Sigmoid colon (tissue), 3 donors: ENCODE measurements at regions not wholly inside any gene's neighbourhood (a gene's known extent, or its start where the extent isn't known, plus 50 kb on each side); places are given as distances from the start of the nearest gene placed in this dataset.

ENCODE experiments used
- CTCF ChIP-seq, 4 experiments: fragments of 450-650 bp in 3 of 4; fragments of 200-600 bp in 1 of 4; IDR thresholded peaks; one replicate each; pipeline ENCODE4 v1.5.1; 2016 to 2019; ENCODE audit warnings: antibody characterized with exemption in 4 of 4, mild to moderate bottlenecking in 3 of 4, moderate library complexity in 2 of 4
- POLR2A ChIP-seq, 2 donors: fragments of 450-650 bp; IDR thresholded peaks; one replicate each; pipeline ENCODE4 v1.6.1; 2016; ENCODE audit warnings: antibody characterized with exemption in 2 of 2, mild to moderate bottlenecking in 2 of 2, moderate library complexity in 2 of 2

GRCh38 chr2:217102956-217103355 is 243.1 kb upstream of the TNP1 start:
- TF ChIP-seq CTCF (IDR thresholded peaks at IDR 0.05) (no peak), POLR2A (IDR thresholded peaks at IDR 0.05) (no peak)
